SK-N-SH (cell line): ENCODE measurements at regions not wholly inside any gene's neighbourhood (a gene's known extent, or its start where the extent isn't known, plus 50 kb on each side); places are given as distances from the start of the nearest gene placed in this dataset.

ENCODE experiments used
- CTCF ChIA-PET: fragments of 300-600, 350-600 bp; formaldehyde crosslinking; extraction: SDS; loops from one replicate; lab custom pipeline; 2021; lab: Yijun Ruan, JAX
- POLR2A ChIA-PET: fragments of 350-600 bp; sonication (Branson Sonifier 250); formaldehyde crosslinking; extraction: SDS; loops from one replicate; lab custom pipeline; 2020; ENCODE audit warnings: antibody characterized with exemption, inconsistent platforms; lab: Yijun Ruan, JAX
- DNase-seq: peaks from one replicate; pipeline ENCODE4 v3.0.0; 2012
- H2AFZ ChIP-seq: fragments of 200-600 bp; sonication (generic); 2 replicates; pipeline ENCODE4 v1.8.1; 2016; ENCODE audit warnings: antibody characterized with exemption, mild to moderate bottlenecking, low read depth
- H3F3A ChIP-seq: fragments of 200-600 bp; sonication (generic); replicated peaks from 2 replicates; pipeline ENCODE3; 2016; ENCODE audit warnings: antibody characterized with exemption, mild to moderate bottlenecking; ENCODE audit not compliant: insufficient read depth
- H3K27ac ChIP-seq, 2 experiments: fragments of 200-500 bp in 1 of 2; fragments of 200-600 bp in 1 of 2; sonication (Bioruptor generic) in 1 of 2; sonication (generic), shearing (Covaris generic) in 1 of 2; 2 replicates each; pipeline versions ENCODE4 v1.5.1 to v1.6.1; 2014 to 2016; ENCODE audit warnings: low read depth in 2 of 2, inconsistent platforms in 1 of 2, low read length in 1 of 2, mild to moderate bottlenecking in 1 of 2, mixed read lengths in 1 of 2
- H3K27me3 ChIP-seq: fragments of 200-600 bp; sonication (generic), shearing (Covaris generic); 2 replicates; pipeline ENCODE4 v1.6.1; 2016; ENCODE audit warnings: mixed run types; ENCODE audit not compliant: insufficient read depth
- H3K36me3 ChIP-seq, 2 experiments: fragments of 200-500 bp in 1 of 2; fragments of 200-600 bp in 1 of 2; sonication (Bioruptor generic) in 1 of 2; sonication (generic) in 1 of 2; replicated peaks in 1 of 2; 2 replicates each; pipeline versions ENCODE3 to v1.5.1; 2014 to 2016; ENCODE audit warnings: low read length in 1 of 2, mild to moderate bottlenecking in 1 of 2; ENCODE audit not compliant: insufficient read depth in 2 of 2, control insufficient read depth in 1 of 2
- H3K4me1 ChIP-seq, 2 experiments: fragments of 200-500 bp in 1 of 2; fragments of 200-600 bp in 1 of 2; sonication (Bioruptor generic) in 1 of 2; sonication (generic), shearing (Covaris generic) in 1 of 2; 2 replicates each; pipeline versions ENCODE4 v1.5.1 to v1.6.1; 2014 to 2016; ENCODE audit warnings: low read depth in 1 of 2, low read length in 1 of 2, mixed run types in 1 of 2; ENCODE audit not compliant: insufficient read depth in 2 of 2, control insufficient read depth in 1 of 2
- H3K4me2 ChIP-seq: fragments of 200-600 bp; sonication (generic), shearing (Covaris generic); 2 replicates; pipeline ENCODE4 v1.6.1; 2017; ENCODE audit warnings: mixed run types
- H3K4me3 ChIP-seq, 2 experiments: fragments of 200-500 bp in 1 of 2; fragments of 200-600 bp in 1 of 2; sonication (Bioruptor generic) in 1 of 2; sonication (generic), shearing (Covaris generic) in 1 of 2; 2 replicates each; pipeline versions ENCODE4 v1.5.1 to v1.8.1; 2014 to 2016; ENCODE audit warnings: low read depth in 2 of 2, inconsistent platforms in 1 of 2, low read length in 1 of 2, mild to moderate bottlenecking in 1 of 2, mixed read lengths in 1 of 2, moderate library complexity in 1 of 2
- H3K79me2 ChIP-seq: fragments of 200-600 bp; sonication (generic); 2 replicates; pipeline ENCODE4 v1.8.1; 2017; ENCODE audit warnings: mild to moderate bottlenecking; ENCODE audit not compliant: insufficient read depth
- H3K9ac ChIP-seq: fragments of 200-600 bp; sonication (generic); 2 replicates; pipeline ENCODE4 v1.6.1; 2017; ENCODE audit warnings: mixed run types
- H3K9me2 ChIP-seq: fragments of 200-600 bp; sonication (generic); 2 replicates; pipeline ENCODE4 v1.6.1; 2017; ENCODE audit warnings: mixed run types
- H3K9me3 ChIP-seq: fragments of 200-600 bp; sonication (generic); 2 replicates; pipeline ENCODE4 v1.6.1; 2017; ENCODE audit warnings: mixed run types, mild to moderate bottlenecking, moderate library complexity
- H4K20me1 ChIP-seq: fragments of 200-600 bp; sonication (generic); 2 replicates; pipeline ENCODE4 v1.6.1; 2017; ENCODE audit warnings: mild to moderate bottlenecking, mixed run types; ENCODE audit not compliant: insufficient read depth
- CHD2 ChIP-seq: fragments of 150-350 bp; IDR thresholded peaks from 2 replicates; pipeline ENCODE4 v1.6.1; 2018; ENCODE audit warnings: low read length; ENCODE audit not compliant: partially characterized antibody
- CTCF ChIP-seq: fragments of 200-600 bp; sonication (generic); IDR thresholded peaks from 2 replicates; pipeline ENCODE4 v1.6.1; 2017; ENCODE audit warnings: antibody characterized with exemption, mild to moderate bottlenecking, moderate library complexity
- FOXJ3 ChIP-seq: sonication (generic); formaldehyde crosslinking; IDR thresholded peaks from 2 replicates; pipeline ENCODE4 v1.5.1; 2020; ENCODE audit warnings: mild to moderate bottlenecking, missing genetic modification reagents
- GABPA ChIP-seq: IDR thresholded peaks from 2 replicates; pipeline ENCODE4 v1.4.0; 2012; ENCODE audit warnings: low read depth, mild to moderate bottlenecking
- GATA2 ChIP-seq: sonication (generic); formaldehyde crosslinking; IDR thresholded peaks from 2 replicates; pipeline ENCODE4 v1.5.0; 2020; ENCODE audit warnings: mild to moderate bottlenecking, missing genetic modification reagents
- JUND ChIP-seq: IDR thresholded peaks from 2 replicates; pipeline ENCODE4 v1.4.0; 2012
- MEF2A ChIP-seq: IDR thresholded peaks from 2 replicates; pipeline ENCODE4 v1.4.0; 2012; ENCODE audit warnings: low read depth, borderline replicate concordance
- NRF1 ChIP-seq: IDR thresholded peaks from 2 replicates; pipeline ENCODE4 v1.6.1; 2012; ENCODE audit warnings: low read depth, mild to moderate bottlenecking, low read length
- RAD21 ChIP-seq: IDR thresholded peaks from 2 replicates; pipeline ENCODE4 v1.6.1; 2012; ENCODE audit warnings: mild to moderate bottlenecking, low read length
- RCOR1 ChIP-seq: fragments of 150-350 bp; IDR thresholded peaks from 2 replicates; pipeline ENCODE4 v1.6.1; 2017; ENCODE audit warnings: antibody characterized with exemption, low read length
- RXRA ChIP-seq: IDR thresholded peaks from 2 replicates; pipeline ENCODE4 v1.4.0; 2012; ENCODE audit warnings: low read depth, mild to moderate bottlenecking, borderline replicate concordance
- SIN3A ChIP-seq: IDR thresholded peaks from 2 replicates; pipeline ENCODE4 v1.6.1; 2012; ENCODE audit warnings: low read depth, mild to moderate bottlenecking, low read length, moderate library complexity, borderline replicate concordance
- SMC3 ChIP-seq: IDR thresholded peaks from 2 replicates; pipeline ENCODE4 v1.6.1; 2012; ENCODE audit warnings: low read depth, low read length, improper control_type of control experiment
- TCF12 ChIP-seq: IDR thresholded peaks from 2 replicates; pipeline ENCODE4 v1.4.0; 2012
- TEAD4 ChIP-seq: IDR thresholded peaks from 2 replicates; pipeline ENCODE4 v1.4.0; 2012; ENCODE audit warnings: mild to moderate bottlenecking, borderline replicate concordance; ENCODE audit not compliant: insufficient read depth
- YY1 ChIP-seq: IDR thresholded peaks from 2 replicates; pipeline ENCODE4 v1.4.0; 2012; ENCODE audit warnings: low read depth, mild to moderate bottlenecking
- WGBS: methylation state at CpG from one replicate; pipeline ENCODE4 v1.1.6; 2017; ENCODE audit warnings: low lambda C conversion rate; 5-methylcytosine and 5-hydroxymethylcytosine counted together
- TF ChIP-seq, protein P1 (sequence below): IDR thresholded peaks from 2 replicates; pipeline ENCODE4 v1.4.0; 2012; ENCODE audit warnings: low read depth, borderline replicate concordance
- TF ChIP-seq, protein P2 (sequence below): IDR thresholded peaks from 2 replicates; pipeline ENCODE4; 2012
- TF ChIP-seq, protein P3 (sequence below): IDR thresholded peaks from 2 replicates; pipeline ENCODE4 v1.4.0; 2012; ENCODE audit warnings: low read depth

DNA sequence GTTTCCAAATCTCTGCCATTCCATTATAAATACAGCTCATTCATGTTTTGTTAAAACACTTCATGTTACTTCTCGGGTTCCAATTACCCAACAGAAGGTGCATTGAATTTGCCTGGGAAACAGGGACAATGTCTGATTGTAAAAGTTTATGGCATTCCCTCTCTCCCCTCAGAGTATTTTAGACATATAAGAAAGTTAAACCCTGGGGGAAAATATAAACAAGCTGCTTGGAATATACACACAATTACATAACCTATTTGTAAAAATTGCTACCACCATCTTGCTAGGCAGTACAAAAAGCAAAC lies 60.0 kb downstream of the BTG1 start:
- Histone ChIP-seq H3K4me1 (peaks cover 0 to 9% of the 10 kb centered on the region in 2 experiments; a peak in 1 of 4 replicates), H3K4me2 (no peak overlapping the region), H3K4me3 (no peak overlapping the region), H4K20me1 (no peaks in the 10 kb centered on the region), H3F3A (peaks cover 8% of the 10 kb centered on the region), H3K27me3 (no peaks in the 10 kb centered on the region), H3K36me3 (no peaks in the 10 kb centered on the region), H3K9me3 (no peaks in the 10 kb centered on the region), H3K9ac (no peak overlapping the region), H2AFZ (no peak overlapping the region), H3K79me2 (no peaks in the 10 kb centered on the region), H3K9me2 (no peaks in the 10 kb centered on the region), H3K27ac (no peak overlapping the region)
- POLR2A ChIA-PET, result no interaction called here
- CTCF ChIA-PET, result no interaction called here
- no peak for DNase-seq
- WGBS, result 100% methylated on average over 1 of the region's 1 CpG
- TF ChIP-seq TEAD4 (no peak), RAD21 (no peak), FOXJ3 (no peak), RXRA (no peak), MEF2A (no peak), RCOR1 (no peak), GABPA (no peak), SIN3A (no peak), GATA2 (no peak), NRF1 (no peak), JUND (no peak), CHD2 (no peak), TCF12 (no peak), SMC3 (no peak)
- TF ChIP-seq, protein P1, sequence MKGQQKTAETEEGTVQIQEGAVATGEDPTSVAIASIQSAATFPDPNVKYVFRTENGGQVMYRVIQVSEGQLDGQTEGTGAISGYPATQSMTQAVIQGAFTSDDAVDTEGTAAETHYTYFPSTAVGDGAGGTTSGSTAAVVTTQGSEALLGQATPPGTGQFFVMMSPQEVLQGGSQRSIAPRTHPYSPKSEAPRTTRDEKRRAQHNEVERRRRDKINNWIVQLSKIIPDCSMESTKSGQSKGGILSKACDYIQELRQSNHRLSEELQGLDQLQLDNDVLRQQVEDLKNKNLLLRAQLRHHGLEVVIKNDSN, result no peak
- TF ChIP-seq, protein P2, sequence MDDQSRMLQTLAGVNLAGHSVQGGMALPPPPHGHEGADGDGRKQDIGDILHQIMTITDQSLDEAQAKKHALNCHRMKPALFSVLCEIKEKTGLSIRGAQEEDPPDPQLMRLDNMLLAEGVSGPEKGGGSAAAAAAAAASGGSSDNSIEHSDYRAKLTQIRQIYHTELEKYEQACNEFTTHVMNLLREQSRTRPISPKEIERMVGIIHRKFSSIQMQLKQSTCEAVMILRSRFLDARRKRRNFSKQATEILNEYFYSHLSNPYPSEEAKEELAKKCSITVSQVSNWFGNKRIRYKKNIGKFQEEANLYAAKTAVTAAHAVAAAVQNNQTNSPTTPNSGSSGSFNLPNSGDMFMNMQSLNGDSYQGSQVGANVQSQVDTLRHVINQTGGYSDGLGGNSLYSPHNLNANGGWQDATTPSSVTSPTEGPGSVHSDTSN, result no peak
- TF ChIP-seq, protein P3, sequence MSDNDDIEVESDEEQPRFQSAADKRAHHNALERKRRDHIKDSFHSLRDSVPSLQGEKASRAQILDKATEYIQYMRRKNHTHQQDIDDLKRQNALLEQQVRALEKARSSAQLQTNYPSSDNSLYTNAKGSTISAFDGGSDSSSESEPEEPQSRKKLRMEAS, result no peak

DNA sequence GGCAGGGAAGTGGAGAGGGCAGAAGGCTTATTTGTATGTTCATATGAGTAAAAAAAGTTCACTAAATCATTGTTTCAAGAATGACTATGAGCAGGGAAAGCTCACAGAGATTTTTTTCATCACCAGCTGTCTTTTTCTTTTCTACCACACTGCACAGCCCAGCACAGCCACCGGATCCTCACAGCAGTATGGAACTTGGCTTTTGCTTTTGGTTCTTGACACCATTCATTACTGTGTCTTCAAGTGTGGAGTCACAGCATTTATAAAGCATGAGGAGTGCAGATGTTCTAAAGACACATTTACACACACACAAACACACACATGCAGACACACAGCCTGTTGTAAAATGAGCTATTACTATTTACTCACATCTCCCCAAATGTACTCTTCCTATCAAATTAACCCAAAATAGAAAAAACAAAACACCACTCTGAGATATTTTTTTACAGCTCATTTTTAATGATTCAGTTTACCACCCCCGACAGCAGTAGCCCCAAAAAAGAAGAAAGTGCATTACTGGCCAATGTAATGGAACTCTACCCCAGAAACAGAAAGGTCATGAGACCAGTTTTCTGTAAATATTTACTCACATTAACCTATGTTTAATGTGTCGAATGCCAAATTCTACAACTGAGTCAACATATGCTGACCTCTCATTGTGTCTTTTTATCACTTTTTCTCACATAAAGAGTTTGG lies 60.5 kb downstream of the BTG1 start:
- H3K9me2 ChIP-seq, result no peaks in the 10 kb centered on the region
- H3K27me3 ChIP-seq, result no peaks in the 10 kb centered on the region
- no peak overlapping the region for H3K4me2 ChIP-seq
- H3K79me2 ChIP-seq, result no peaks in the 10 kb centered on the region
- no peak overlapping the region for H3K9ac ChIP-seq
- no peaks in the 10 kb centered on the region for H3K9me3 ChIP-seq
- H3K4me1 ChIP-seq, result peaks cover 0 to 9% of the 10 kb centered on the region in 2 experiments; a peak in 1 of 4 replicates
- no peak overlapping the region for H3K4me3 ChIP-seq
- H4K20me1 ChIP-seq, result no peaks in the 10 kb centered on the region
- H3K27ac ChIP-seq, result no peak overlapping the region
- H3K36me3 ChIP-seq, result no peaks in the 10 kb centered on the region
- peaks cover 13% of the 10 kb centered on the region for H3F3A ChIP-seq
- DNase-seq, result no peak
- no peak for TF ChIP-seq CTCF
- no peak for TF ChIP-seq YY1
- H2AFZ ChIP-seq, result no peak overlapping the region
- ChIA-PET CTCF (interaction anchor here (1.2 kb wide), 1 partner anchor 507 kb away, joined by 3 read pairs; no protein-coding TSS in a partner anchor), POLR2A (no interaction called here)
- 84% methylated on average over 3 of the region's 3 CpGs for whole genome bisulfite sequencing
